Cardiac fibroblast (primary cell): ENCODE measurements at regions not wholly inside any gene's neighbourhood (a gene's known extent, or its start where the extent isn't known, plus 50 kb on each side); places are given as distances from the start of the nearest gene placed in this dataset.
"Not testable (repeated sequence)": the region's sequence is repeated elsewhere in the genome, so short reads cannot be mapped to it uniquely, and the experiment has no call there.

ENCODE experiments used
- DNase-seq, 2 donors: peaks; one replicate each; pipeline versions ENCODE4 v3.0.0 to v3.0.0-alpha.2; 2010; ENCODE audit warnings: low read depth in 2 of 2
- H3K4me3 ChIP-seq, 2 donors: replicated peaks in 1 of 2; 1 replicate in 1 of 2; 2 replicates in 1 of 2; pipeline ENCODE4 v1.5.1; 2011; ENCODE audit warnings: low read depth in 2 of 2, low read length in 2 of 2, mild to moderate bottlenecking in 2 of 2, moderate library complexity in 1 of 2
- CTCF ChIP-seq: IDR thresholded peaks from one replicate; pipeline ENCODE4 v1.5.1; 2011; ENCODE audit warnings: low read depth, mild to moderate bottlenecking, low read length, inconsistent platforms

DNA sequence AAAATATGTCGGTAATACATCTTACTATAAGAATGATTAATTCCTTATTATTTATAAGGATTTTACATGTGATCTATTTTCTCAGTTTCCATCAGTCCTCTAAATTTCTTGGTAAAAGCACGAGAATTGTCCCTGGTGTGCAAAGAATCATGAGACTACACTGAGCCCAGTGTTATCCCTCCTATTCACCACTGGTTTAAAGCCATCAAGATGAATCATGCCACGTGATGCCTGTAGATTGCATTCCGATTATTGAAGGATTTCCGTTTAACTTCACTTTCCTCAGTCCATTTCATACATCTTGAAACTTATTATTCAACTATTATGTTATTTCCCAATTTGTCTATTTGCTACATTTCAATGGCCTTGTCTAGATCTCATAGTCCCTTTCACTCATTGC, 601.9 kb downstream of the GALC start:
- no peak for TF ChIP-seq CTCF
- H3K4me3 ChIP-seq: no peak overlapping the region
- DNase-seq: no peak

GRCh38 chr14:87388946-87389345, 604.0 kb downstream of the GALC start:
- TF ChIP-seq CTCF: no peak
- H3K4me3 ChIP-seq: no peak overlapping the region
- DNase-seq: no peak

- H3K4me3 ChIP-seq: no peak overlapping the region
- no peak for DNase-seq
- TF ChIP-seq CTCF: no peak
Measured at GRCh38 chr14:87387806-87388205, 605.2 kb downstream of the GALC start.

DNA sequence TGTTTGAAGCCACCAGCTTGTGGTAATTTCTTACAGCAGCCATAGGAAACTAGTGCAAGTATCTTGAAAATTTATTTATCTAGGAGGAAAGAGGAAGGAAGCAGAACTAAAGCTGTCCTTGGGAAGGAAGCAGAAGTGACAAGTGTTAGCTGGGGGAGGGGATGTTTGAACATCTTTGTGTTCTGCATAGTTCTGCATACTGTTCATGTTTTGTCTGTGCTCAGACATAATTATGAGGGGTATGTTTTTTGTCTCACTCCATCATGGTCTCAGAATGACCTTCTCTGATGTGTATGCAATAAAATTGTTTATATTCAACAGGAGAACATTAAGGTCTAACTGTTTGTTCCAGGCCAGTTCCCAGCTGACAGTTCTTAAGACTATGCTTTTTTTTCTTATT, 606.5 kb downstream of the GALC start:
- TF ChIP-seq CTCF: no peak
- H3K4me3 ChIP-seq: no peak overlapping the region
- DNase-seq: no peak

GRCh38 chr14:87380054-87380453, 612.9 kb downstream of the GALC start:
- DNase-seq: no peak

GRCh38 chr14:87368751-87369150, 624.2 kb downstream of the GALC start:
- DNase-seq: no peak
- no peak for TF ChIP-seq CTCF
- H3K4me3 ChIP-seq: no peak overlapping the region

More at GRCh38 chr14:87380054-87380453, 612.9 kb downstream of the GALC start:
- no peak for TF ChIP-seq CTCF
- H3K4me3 ChIP-seq: no peak overlapping the region

DNA sequence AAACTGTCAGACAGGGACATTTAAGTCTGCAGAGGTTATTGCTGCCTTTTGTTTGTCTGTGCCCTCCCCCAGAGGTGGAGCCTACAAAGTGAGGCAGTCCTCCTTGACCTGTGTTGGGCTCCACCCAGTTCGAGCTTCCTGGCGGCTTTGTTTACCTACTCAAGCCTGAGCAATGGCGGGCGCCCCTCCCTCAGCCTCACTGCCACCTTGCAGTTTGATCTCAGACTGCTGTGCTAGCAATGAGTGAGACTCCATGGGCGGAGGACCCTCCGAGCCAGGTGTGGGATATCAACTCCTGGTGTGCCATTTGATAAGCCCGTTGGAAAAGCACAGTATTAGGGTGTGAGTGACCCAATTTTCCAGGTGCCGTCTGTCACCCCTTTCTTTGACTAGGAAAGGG, 632.7 kb downstream of the GALC start:
- H3K4me3 ChIP-seq, DNase-seq: not testable (repeated sequence)

DNA sequence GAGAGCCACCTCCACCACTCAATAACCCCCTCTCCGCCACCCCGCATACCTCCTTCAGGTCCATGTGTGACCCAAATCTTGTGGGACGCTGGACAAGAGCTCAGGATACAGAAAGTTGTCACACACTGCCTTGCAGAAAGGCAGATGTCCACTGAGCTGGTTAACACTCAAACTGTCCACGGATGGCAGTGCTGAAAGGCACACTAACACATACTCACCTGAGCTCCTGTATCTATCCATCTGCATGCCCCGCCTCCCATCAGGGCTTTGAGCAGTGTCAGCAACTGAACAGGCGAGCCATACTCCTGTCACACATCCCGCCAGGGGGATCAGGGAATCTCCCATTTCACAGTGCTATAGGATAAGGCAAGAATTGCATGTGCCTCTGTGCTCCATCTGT, 642.0 kb downstream of the GALC start:
- no peak for TF ChIP-seq CTCF
- H3K4me3 ChIP-seq: no peak overlapping the region
- DNase-seq: no peak
